Suprapubic skin (tissue), 4 donors: ENCODE measurements at regions not wholly inside any gene's neighbourhood (a gene's known extent, or its start where the extent isn't known, plus 50 kb on each side); places are given as distances from the start of the nearest gene placed in this dataset.

Experiments
- EP300 ChIP-seq: sonication (generic); formaldehyde crosslinking; IDR thresholded peaks from one replicate; pipeline ENCODE4 v1.6.1; 2017; ENCODE audit warnings: antibody characterized with exemption
- POLR2A ChIP-seq, 2 donors: fragments of 450-650 bp; IDR thresholded peaks; one replicate each; pipeline ENCODE4 v1.6.1; 2017; ENCODE audit warnings: antibody characterized with exemption in 2 of 2, mild to moderate bottlenecking in 2 of 2, moderate library complexity in 2 of 2
- POLR2AphosphoS5 ChIP-seq, 3 donors: sonication (generic); formaldehyde crosslinking; IDR thresholded peaks; one replicate each; pipeline ENCODE4 v1.6.1; 2017; ENCODE audit warnings: antibody characterized with exemption in 3 of 3
- TF ChIP-seq, protein P1 (sequence below), 2 donors: fragments of 200-600 bp in 1 of 2; fragments of 450-650 bp in 1 of 2; sonication (generic) in 1 of 2; IDR thresholded peaks; one replicate each; pipeline ENCODE4 v1.5.1; 2016 to 2019; ENCODE audit warnings: antibody characterized with exemption in 2 of 2, mild to moderate bottlenecking in 1 of 2, moderate library complexity in 1 of 2

DNA sequence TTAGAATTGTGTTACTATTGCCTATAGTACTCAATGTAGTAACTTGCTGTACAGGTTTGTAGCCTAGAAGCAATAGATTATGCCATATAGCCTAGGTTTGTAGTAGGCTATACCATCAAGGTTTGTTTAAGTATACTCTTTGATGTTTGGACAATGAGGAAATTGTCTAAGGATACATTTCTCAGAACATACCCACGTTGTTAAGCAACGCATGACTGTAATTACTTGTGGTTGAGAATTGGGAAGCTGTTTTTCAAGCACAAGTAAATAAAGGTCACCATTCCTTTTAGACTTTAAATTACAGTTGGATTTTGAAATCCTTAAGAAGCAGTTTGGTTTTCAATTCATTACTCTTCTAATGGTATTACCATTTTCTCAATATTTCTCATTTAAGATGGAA is 89.8 kb upstream of the KCNH7 start:
- no peak for TF ChIP-seq POLR2A (IDR thresholded peaks at IDR 0.05)
- TF ChIP-seq, protein P1, sequence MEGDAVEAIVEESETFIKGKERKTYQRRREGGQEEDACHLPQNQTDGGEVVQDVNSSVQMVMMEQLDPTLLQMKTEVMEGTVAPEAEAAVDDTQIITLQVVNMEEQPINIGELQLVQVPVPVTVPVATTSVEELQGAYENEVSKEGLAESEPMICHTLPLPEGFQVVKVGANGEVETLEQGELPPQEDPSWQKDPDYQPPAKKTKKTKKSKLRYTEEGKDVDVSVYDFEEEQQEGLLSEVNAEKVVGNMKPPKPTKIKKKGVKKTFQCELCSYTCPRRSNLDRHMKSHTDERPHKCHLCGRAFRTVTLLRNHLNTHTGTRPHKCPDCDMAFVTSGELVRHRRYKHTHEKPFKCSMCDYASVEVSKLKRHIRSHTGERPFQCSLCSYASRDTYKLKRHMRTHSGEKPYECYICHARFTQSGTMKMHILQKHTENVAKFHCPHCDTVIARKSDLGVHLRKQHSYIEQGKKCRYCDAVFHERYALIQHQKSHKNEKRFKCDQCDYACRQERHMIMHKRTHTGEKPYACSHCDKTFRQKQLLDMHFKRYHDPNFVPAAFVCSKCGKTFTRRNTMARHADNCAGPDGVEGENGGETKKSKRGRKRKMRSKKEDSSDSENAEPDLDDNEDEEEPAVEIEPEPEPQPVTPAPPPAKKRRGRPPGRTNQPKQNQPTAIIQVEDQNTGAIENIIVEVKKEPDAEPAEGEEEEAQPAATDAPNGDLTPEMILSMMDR (IDR thresholded peaks at IDR 0.05), result no peak
- TF ChIP-seq POLR2AphosphoS5 (IDR thresholded peaks at IDR 0.05), result no peak
- no peak for TF ChIP-seq EP300
